GM21423 (cell line): ENCODE measurements at regions not wholly inside any gene's neighbourhood (a gene's known extent, or its start where the extent isn't known, plus 50 kb on each side); places are given as distances from the start of the nearest gene placed in this dataset.

Experiments used
- ATAC-seq: cut with Tn5 transposase; IDR thresholded peaks from one replicate; pipeline ENCODE4 v1.9.1; 2021; ENCODE audit warnings: mild to moderate bottlenecking, moderate library complexity; ENCODE audit not compliant: unreplicated experiment

GRCh38 chr10:31586723-31587638 is 268.0 kb downstream of the ZEB1 start:
- no peak for ATAC-seq

DNA sequence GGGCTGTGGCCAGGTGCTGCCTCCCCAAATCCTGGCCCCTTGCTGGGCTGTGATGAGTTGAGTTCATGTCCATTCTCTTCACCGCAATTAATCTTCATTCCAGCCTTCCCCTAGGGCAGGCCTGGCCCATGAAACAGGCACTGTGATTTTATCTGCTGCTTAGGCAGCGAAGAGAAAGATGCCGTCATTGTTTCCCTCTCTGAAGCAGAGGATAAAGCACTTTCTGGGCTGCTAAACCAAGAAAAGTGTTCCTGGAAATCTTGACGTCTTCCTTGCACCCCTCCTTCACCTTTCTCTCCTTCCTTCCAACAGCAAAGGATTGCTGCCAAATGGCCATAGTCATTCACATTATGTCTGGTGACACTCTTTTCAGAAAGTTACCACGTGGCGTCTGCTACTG is 265.9 kb downstream of the ZEB1 start:
- no peak for ATAC-seq

- ATAC-seq, result no peak
Observed at GRCh38 chr10:31584098-31584631, 265.1 kb downstream of the ZEB1 start.

- no peak for ATAC-seq
Observed at GRCh38 chr10:31583293-31583692, 264.3 kb downstream of the ZEB1 start.

- ATAC-seq, result no peak
Observed at GRCh38 chr10:31582365-31583052, 263.5 kb downstream of the ZEB1 start.

- ATAC-seq, result peak; percentile 68
Observed at GRCh38 chr10:31581741-31582323, 262.8 kb downstream of the ZEB1 start.

DNA sequence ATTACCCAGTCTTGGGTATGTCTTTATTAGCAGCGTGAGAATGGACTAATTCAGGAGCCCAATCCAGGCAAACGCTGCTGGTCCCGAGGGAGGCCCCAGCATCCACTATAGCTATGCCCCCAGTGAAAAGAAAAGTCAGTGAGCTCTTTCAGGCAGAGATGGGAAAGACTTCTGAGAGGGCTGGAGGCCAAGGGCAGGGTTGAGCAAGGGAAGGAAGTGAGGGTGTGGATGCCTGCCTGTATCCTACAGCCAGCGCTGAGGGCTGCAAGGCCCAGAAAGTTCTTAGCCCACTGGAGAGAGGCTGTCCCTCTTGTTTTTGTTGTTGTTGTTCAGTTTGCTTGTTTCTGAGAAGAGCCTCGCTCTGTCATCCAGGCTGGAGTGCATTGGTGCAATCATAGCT is 261.6 kb downstream of the ZEB1 start:
- ATAC-seq, result no peak
